ENCODE measurements at regions not wholly inside any gene's neighbourhood (a gene's known extent, or its start where the extent isn't known, plus 50 kb on each side); places are given as distances from the start of the nearest gene placed in this dataset.

- H3K4me3 ChIP-seq, result no peak overlapping the region
- no peaks in the 10 kb centered on the region for H3K9me3 ChIP-seq (ENCODE audit: low read depth)
- TF ChIP-seq EZH2phosphoT487 (IDR thresholded peaks at IDR 0.05; ENCODE audit: insufficient read depth, low read depth) (no peak), EZH2 (IDR thresholded peaks at IDR 0.05; ENCODE audit: insufficient read depth, poor library complexity, severe bottlenecking) (no peak)
- H3K9ac ChIP-seq, result no peak overlapping the region
- no peaks in the 10 kb centered on the region for H3K27me3 ChIP-seq (replicated peaks; ENCODE audit: insufficient read depth)
- H3K27ac ChIP-seq, result no peak overlapping the region
- no peaks in the 10 kb centered on the region for H4K20me1 ChIP-seq (ENCODE audit: insufficient read depth)
- H3F3A ChIP-seq (ENCODE audit: insufficient read depth), result no peaks in the 10 kb centered on the region
- DNase-seq, result no peak
- H3K4me2 ChIP-seq (ENCODE audit: unreplicated experiment), result no peak overlapping the region
- in situ Hi-C loops (cut with MboI), result no loop called here
- H3K79me2 ChIP-seq (ENCODE audit: insufficient read depth), result no peaks in the 10 kb centered on the region
- no peaks in the 10 kb centered on the region for H3K9me2 ChIP-seq (ENCODE audit: insufficient read depth)
- H3K4me1 ChIP-seq (ENCODE audit: insufficient read depth), result peaks cover 13% of the 10 kb centered on the region
- WGBS, 2 experiments (ENCODE audit: low coverage in 1 of 2, low lambda C conversion rate in 2 of 2, missing lambda C conversion rate in 2 of 2), result 80 to 83% methylated on average over 5 of the region's 5 CpGs
- no peak overlapping the region for H2AFZ ChIP-seq
- no peaks in the 10 kb centered on the region for H3K36me3 ChIP-seq (ENCODE audit: low read depth)
Measured at GRCh38 chr2:212931271-212931670, 220.1 kb downstream of the IKZF2 start.

GRCh38 chr2:212930556-212931260 is 220.7 kb downstream of the IKZF2 start:
- Histone ChIP-seq H3K27ac (no peak overlapping the region), H3K9me3 (ENCODE audit: low read depth) (no peaks in the 10 kb centered on the region), H3K36me3 (ENCODE audit: low read depth) (no peaks in the 10 kb centered on the region), H3F3A (ENCODE audit: insufficient read depth) (no peaks in the 10 kb centered on the region), H3K4me2 (ENCODE audit: unreplicated experiment) (no peak overlapping the region), H3K9me2 (ENCODE audit: insufficient read depth) (no peaks in the 10 kb centered on the region), H3K27me3 (replicated peaks; ENCODE audit: insufficient read depth) (no peaks in the 10 kb centered on the region), H3K79me2 (ENCODE audit: insufficient read depth) (no peaks in the 10 kb centered on the region), H3K4me1 (ENCODE audit: insufficient read depth) (peaks cover 13% of the 10 kb centered on the region), H3K4me3 (no peak overlapping the region), H3K9ac (no peak overlapping the region), H4K20me1 (ENCODE audit: insufficient read depth) (no peaks in the 10 kb centered on the region), H2AFZ (no peak overlapping the region)
- DNase-seq, result no peak
- TF ChIP-seq EZH2 (IDR thresholded peaks at IDR 0.05; ENCODE audit: insufficient read depth, poor library complexity, severe bottlenecking) (no peak), EZH2phosphoT487 (IDR thresholded peaks at IDR 0.05; ENCODE audit: insufficient read depth, low read depth) (no peak)
- in situ Hi-C loops (cut with MboI), result no loop called here
- WGBS, 2 experiments (ENCODE audit: low coverage in 1 of 2, low lambda C conversion rate in 2 of 2, missing lambda C conversion rate in 2 of 2), result 45 to 75% methylated on average over 1 of the region's 1 CpG

- no peak overlapping the region for H3K27ac ChIP-seq
- WGBS, 2 experiments (ENCODE audit: low coverage in 1 of 2, low lambda C conversion rate in 2 of 2, missing lambda C conversion rate in 2 of 2), result 80 to 89% methylated on average over 3 of the region's 3 CpGs
- no peaks in the 10 kb centered on the region for H3K9me3 ChIP-seq (ENCODE audit: low read depth)
- peaks cover 13% of the 10 kb centered on the region for H3K4me1 ChIP-seq (ENCODE audit: insufficient read depth)
- H3K4me2 ChIP-seq (ENCODE audit: unreplicated experiment), result no peak overlapping the region
- in situ Hi-C loops (cut with MboI), result no loop called here
- H3K27me3 ChIP-seq (replicated peaks; ENCODE audit: insufficient read depth), result no peaks in the 10 kb centered on the region
- no peak overlapping the region for H3K9ac ChIP-seq
- DNase-seq, result no peak
- no peak overlapping the region for H3K4me3 ChIP-seq
- H4K20me1 ChIP-seq (ENCODE audit: insufficient read depth), result no peaks in the 10 kb centered on the region
- no peaks in the 10 kb centered on the region for H3K36me3 ChIP-seq (ENCODE audit: low read depth)
- no peaks in the 10 kb centered on the region for H3K79me2 ChIP-seq (ENCODE audit: insufficient read depth)
- H2AFZ ChIP-seq, result no peak overlapping the region
- no peak for TF ChIP-seq EZH2phosphoT487 (IDR thresholded peaks at IDR 0.05; ENCODE audit: insufficient read depth, low read depth)
- TF ChIP-seq EZH2 (IDR thresholded peaks at IDR 0.05; ENCODE audit: insufficient read depth, poor library complexity, severe bottlenecking), result no peak
- H3F3A ChIP-seq (ENCODE audit: insufficient read depth), result no peaks in the 10 kb centered on the region
- no peaks in the 10 kb centered on the region for H3K9me2 ChIP-seq (ENCODE audit: insufficient read depth)
Measured at GRCh38 chr2:212929971-212930370, 221.4 kb downstream of the IKZF2 start.

- in situ Hi-C loops (cut with MboI), result no loop called here
- H2AFZ ChIP-seq, result no peak overlapping the region
- no peaks in the 10 kb centered on the region for H3K36me3 ChIP-seq (ENCODE audit: low read depth)
- H3K9me3 ChIP-seq (ENCODE audit: low read depth), result no peaks in the 10 kb centered on the region
- H3K27ac ChIP-seq, result no peak overlapping the region; the same call in 1 of the 2 replicates
- H3K9ac ChIP-seq, result no peak overlapping the region
- WGBS, 2 experiments (ENCODE audit: low coverage in 1 of 2, low lambda C conversion rate in 2 of 2, missing lambda C conversion rate in 2 of 2), result 43 to 44% methylated on average over 2 of the region's 2 CpGs
- H3K4me3 ChIP-seq, result no peak overlapping the region
- peak overlapping the region; percentile 36 for H3K4me2 ChIP-seq (ENCODE audit: unreplicated experiment)
- no peaks in the 10 kb centered on the region for H3K27me3 ChIP-seq (replicated peaks; ENCODE audit: insufficient read depth)
- no peaks in the 10 kb centered on the region for H4K20me1 ChIP-seq (ENCODE audit: insufficient read depth)
- no peaks in the 10 kb centered on the region for H3K79me2 ChIP-seq (ENCODE audit: insufficient read depth)
- no peaks in the 10 kb centered on the region for H3F3A ChIP-seq (ENCODE audit: insufficient read depth)
- no peak for TF ChIP-seq EZH2phosphoT487 (IDR thresholded peaks at IDR 0.05; ENCODE audit: insufficient read depth, low read depth)
- TF ChIP-seq EZH2 (IDR thresholded peaks at IDR 0.05; ENCODE audit: insufficient read depth, poor library complexity, severe bottlenecking), result no peak
- no peaks in the 10 kb centered on the region for H3K9me2 ChIP-seq (ENCODE audit: insufficient read depth)
- DNase-seq, result peak; percentile 59
- peaks cover 13% of the 10 kb centered on the region for H3K4me1 ChIP-seq (ENCODE audit: insufficient read depth)
Measured at GRCh38 chr2:212929116-212929515, 222.3 kb downstream of the IKZF2 start.
